SW480 (cell line): ENCODE measurements at regions not wholly inside any gene's neighbourhood (a gene's known extent, or its start where the extent isn't known, plus 50 kb on each side); places are given as distances from the start of the nearest gene placed in this dataset.

Source experiments
- DNase-seq: peaks from one replicate; pipeline ENCODE4 v3.0.0-alpha.2; 2016; ENCODE audit warnings: low spot score

- DNase-seq, result peak; percentile 19
Observed at GRCh38 chr12:111010916-111011657, 90.7 kb upstream of the MYL2 start.

GRCh38 chr12:111010061-111010460 lies 89.7 kb upstream of the MYL2 start:
- DNase-seq, result no peak

GRCh38 chr12:111006621-111007020 lies 86.2 kb upstream of the MYL2 start:
- DNase-seq, result no peak

DNA sequence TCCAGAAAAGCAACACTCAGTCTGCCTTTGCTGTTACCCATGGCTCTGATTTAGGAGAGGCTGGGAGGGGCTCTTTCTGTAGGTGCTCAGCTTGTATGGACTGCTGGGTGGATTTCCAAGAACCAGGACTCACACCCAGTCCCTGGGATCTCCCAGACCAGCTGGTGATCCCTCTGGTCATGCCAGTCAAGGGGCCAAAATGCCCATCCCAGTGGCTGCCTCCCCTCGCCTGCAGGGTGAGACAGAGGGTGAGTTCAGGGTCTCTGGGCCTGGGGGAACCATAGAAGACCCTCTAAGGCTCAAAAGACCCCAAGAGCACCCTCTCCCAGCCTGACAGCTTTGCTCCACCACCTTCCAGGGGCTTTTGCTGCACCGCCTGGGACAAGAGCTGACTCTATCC lies 78.6 kb upstream of the MYL2 start:
- DNase-seq, result no peak

DNA sequence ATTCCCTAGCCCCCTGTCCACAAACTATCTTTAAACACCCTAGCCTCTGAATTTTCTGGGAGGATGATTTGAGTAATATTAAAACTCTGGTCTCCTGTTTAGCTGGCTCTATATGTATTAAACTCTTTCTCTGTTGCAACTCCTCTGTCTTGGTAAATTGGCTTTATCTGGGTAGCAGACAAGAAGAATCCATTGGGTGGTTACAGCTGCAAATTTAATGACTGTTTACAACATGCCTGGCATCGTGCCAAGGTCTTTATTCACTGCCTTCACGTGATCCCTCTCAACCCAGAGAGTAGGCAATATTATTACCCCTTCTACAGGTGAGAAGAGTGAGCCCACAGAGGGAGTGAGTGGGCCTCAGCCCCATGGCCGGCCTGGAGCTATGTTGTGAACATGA lies 77.8 kb upstream of the MYL2 start:
- DNase-seq, result no peak

- DNase-seq, result no peak
Observed at GRCh38 chr12:110996415-110996814, 76.0 kb upstream of the MYL2 start.

DNA sequence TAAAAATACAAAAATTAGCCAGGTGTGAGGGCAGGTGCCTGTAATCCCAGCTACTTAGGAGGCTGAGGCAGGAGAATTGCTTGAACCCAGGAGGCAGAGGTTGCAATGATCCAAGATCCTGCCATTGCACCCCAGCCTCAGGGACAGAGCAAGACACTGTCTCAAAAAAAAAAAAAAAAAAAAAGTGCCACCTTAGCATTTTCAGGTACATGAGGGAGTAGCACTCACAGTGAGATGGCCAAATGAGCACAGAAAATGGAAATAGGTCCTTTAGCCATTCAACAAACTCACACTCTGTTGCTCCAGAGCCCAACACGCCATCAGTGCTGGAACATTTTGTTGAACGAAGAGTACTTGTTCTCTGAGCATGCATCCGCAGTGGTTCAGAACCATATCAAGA lies 75.2 kb upstream of the MYL2 start:
- DNase-seq, result no peak

GRCh38 chr12:110995016-110995415 lies 74.6 kb upstream of the MYL2 start:
- DNase-seq, result no peak

DNA sequence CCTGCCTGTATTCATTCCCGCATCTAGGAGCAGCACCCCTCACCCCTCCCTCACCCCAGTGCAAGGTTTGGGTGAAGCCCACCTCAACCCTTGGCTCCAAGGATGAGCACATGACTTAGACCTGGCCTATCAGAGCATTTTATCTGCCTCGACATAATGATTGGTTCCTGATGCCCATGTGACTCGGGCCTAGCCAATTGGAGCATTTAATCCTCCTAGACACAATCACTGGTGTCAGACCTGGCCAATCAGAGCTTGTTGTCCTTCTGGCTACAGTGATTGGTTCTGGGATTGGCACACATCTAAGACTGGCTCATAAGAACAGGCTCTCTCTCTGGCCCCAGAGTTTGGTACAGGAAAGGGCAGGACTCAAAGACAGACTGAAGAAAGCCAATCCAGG lies 73.1 kb upstream of the MYL2 start:
- DNase-seq, result peak; percentile 13

DNA sequence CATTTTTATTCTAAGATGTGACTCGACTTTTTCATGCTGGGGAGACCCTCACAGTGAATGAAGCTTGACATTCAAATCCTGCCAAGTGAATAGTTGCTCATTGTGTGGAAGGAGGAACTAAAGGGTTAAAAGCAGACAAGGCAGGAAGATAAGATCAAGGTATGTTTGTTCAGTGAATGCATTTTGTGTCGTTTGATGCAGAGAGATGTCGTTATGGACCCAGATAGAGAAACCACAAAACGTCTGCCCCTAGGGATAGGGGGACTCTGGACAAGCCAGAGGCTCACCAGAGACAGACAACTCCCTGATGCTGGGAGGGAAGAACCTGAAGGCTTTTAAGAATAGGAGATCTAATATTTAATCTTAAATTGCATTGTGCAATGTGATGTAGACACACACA lies 72.5 kb upstream of the MYL2 start:
- no peak for DNase-seq

GRCh38 chr12:110983811-110984210 lies 63.4 kb upstream of the MYL2 start:
- DNase-seq, result no peak

DNA sequence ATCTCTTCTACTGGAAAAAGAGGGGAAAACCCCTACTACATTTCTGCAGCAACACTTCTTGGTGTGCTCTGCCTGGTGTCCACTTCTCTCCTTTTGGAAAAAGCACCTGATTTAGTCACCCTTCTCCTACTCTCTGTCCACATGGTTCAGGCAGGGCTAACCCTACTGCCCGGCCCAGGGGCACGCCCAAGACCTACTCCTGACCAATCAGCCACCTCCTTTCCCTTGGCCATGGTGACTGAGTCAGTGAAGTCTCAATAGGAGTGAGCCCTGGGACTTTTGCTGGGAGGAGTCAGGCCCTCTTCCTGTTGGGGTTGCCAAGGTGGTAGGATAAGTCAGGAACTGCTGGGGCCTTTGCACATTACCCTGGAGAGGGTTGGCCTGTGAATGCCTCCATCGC lies 52.5 kb upstream of the MYL2 start:
- DNase-seq, result no peak

- no peak for DNase-seq
Observed at GRCh38 chr12:110971936-110972335, 51.6 kb upstream of the MYL2 start.

DNA sequence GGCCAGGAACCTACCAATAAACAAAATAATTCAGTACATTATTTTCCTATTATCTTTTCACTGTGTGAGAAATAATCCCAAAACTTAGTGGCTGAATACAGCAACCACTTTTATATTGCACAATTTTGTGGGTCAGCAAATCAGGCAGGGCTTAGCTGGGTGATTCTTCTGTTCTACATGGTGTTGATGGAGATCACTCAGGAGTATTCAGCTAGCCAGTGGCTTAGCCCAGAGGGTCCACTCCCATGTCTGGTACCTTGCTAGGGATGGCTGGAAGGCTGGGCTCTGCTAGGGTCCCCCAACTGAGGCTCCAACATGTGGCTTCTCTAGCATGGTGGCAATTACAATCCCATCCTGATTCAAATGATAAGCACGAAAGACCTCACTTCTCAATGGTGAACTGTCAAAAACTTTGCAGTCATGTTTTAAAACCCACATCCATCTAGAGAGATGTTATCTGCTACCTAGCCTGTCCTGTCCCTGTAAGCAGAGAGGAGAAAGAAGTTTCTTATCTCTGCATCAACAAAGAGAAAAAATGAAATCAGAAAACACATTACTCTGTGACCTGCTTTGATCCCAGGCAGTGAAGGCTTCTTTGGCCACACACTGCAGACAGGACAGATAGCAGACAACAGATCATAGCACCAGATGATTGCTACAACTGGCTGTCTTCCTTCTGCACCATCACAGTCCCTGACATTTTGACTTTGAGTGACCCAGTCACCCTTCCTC lies 51.0 kb upstream of the MYL2 start:
- DNase-seq, result no peak
